Thymus (tissue), 11 donors: ENCODE measurements at regions not wholly inside any gene's neighbourhood (a gene's known extent, or its start where the extent isn't known, plus 50 kb on each side); places are given as distances from the start of the nearest gene placed in this dataset.

Experiments
- DNase-seq, 9 donors: peaks; one replicate each; pipeline ENCODE4 v3.0.0-alpha.2; 2013; ENCODE audit warnings: low spot score in 9 of 9, low read depth in 6 of 9, missing footprints in 1 of 9
- H3K27ac ChIP-seq, 2 donors: one replicate each; pipeline ENCODE4 v1.5.1; 2013; ENCODE audit warnings: control low read depth in 1 of 2, low read depth in 1 of 2, low read length in 1 of 2, mild to moderate bottlenecking in 1 of 2, moderate library complexity in 1 of 2
- H3K27me3 ChIP-seq, 2 donors: one replicate each; pipeline ENCODE4 v1.5.1; 2013; ENCODE audit warnings: low read length in 1 of 2; ENCODE audit not compliant: control insufficient read depth in 2 of 2, insufficient read depth in 1 of 2
- H3K36me3 ChIP-seq, 2 donors: one replicate each; pipeline ENCODE4 v1.5.1; 2013; ENCODE audit warnings: low read length in 1 of 2, mild to moderate bottlenecking in 1 of 2, moderate library complexity in 1 of 2; ENCODE audit not compliant: control insufficient read depth in 2 of 2, insufficient read depth in 2 of 2
- H3K4me1 ChIP-seq, 2 donors: one replicate each; pipeline ENCODE4 v1.5.1; 2013; ENCODE audit warnings: low read length in 2 of 2; ENCODE audit not compliant: control insufficient read depth in 2 of 2, insufficient read depth in 2 of 2
- H3K4me3 ChIP-seq, 2 donors: one replicate each; pipeline ENCODE4 v1.5.1; 2013; ENCODE audit warnings: low read length in 2 of 2, control low read depth in 1 of 2, mild to moderate bottlenecking in 1 of 2
- H3K9me3 ChIP-seq, 2 donors: one replicate each; pipeline ENCODE4 v1.5.1; 2013; ENCODE audit warnings: low read length in 1 of 2, mild to moderate bottlenecking in 1 of 2; ENCODE audit not compliant: control insufficient read depth in 2 of 2, insufficient read depth in 1 of 2
- WGBS: extraction: QIAGEN DNeasy Blood & Tissue Kit; methylation state at CpG from one replicate; pipeline ENCODE4 v1.1.7; 2013; 5-methylcytosine and 5-hydroxymethylcytosine counted together
- donor health status: healthy.

GRCh38 chr2:83085869-83086268 is 1373.2 kb downstream of the SUCLG1 start:
- no peak overlapping the region for H3K27ac ChIP-seq
- H3K27me3 ChIP-seq = no peaks in the 10 kb centered on the region
- no peaks in the 10 kb centered on the region for H3K36me3 ChIP-seq
- H3K4me1 ChIP-seq = no peaks in the 10 kb centered on the region
- H3K9me3 ChIP-seq = no peaks in the 10 kb centered on the region
- H3K4me3 ChIP-seq = no peak overlapping the region
- WGBS = 95% methylated on average over 2 of the region's 2 CpGs
- no peak for DNase-seq

DNA sequence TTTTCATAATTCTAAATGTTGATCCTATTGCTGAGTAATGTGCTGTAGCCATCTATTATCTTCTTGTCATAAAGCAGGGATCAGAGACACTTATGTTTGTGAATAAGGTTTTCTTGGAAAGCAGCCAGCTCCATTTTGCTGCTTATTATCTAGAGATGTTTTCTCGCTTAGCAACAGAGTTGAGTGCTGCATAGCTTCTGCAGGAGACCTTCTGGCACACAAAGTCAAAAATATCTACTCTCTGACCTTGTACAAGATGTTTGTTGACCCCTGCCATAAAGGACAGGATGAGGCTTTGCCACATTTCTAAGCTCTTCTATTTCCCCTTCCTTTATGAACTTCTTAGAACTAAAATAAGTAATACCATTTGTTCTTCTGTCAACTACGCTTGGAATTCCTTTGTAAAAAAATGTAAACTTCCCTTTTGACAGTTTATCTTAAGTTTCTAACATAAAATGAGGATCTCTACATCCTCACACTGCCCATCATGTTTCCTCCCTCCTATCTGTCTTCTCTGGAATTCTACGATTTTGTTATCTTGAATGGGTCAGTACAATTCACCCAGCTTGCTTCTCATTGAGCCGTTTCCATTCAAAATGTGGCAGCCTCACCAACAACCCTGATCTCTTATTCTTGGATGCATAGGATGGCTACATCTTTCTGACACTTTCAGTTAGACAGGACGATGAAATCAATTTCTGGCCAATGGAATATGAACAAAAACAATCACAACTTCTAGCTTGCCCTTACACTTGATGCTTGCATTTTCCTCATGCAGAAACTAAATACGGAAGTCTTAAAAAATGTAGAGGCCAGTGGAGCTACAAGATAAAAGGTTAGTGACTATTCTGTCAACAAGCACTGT is 1377.0 kb downstream of the SUCLG1 start:
- WGBS = 45% methylated on average over 6 of the region's 6 CpGs
- no peaks in the 10 kb centered on the region for H3K27me3 ChIP-seq
- H3K36me3 ChIP-seq = no peaks in the 10 kb centered on the region
- no peak overlapping the region for H3K4me3 ChIP-seq
- no peaks in the 10 kb centered on the region for H3K4me1 ChIP-seq
- no peak for DNase-seq
- no peak overlapping the region for H3K27ac ChIP-seq
- no peaks in the 10 kb centered on the region for H3K9me3 ChIP-seq

GRCh38 chr2:83079007-83079406 is 1380.1 kb downstream of the SUCLG1 start:
- Histone ChIP-seq H3K27ac (no peak overlapping the region), H3K36me3 (no peaks in the 10 kb centered on the region), H3K4me1 (no peaks in the 10 kb centered on the region), H3K27me3 (no peaks in the 10 kb centered on the region), H3K9me3 (no peaks in the 10 kb centered on the region), H3K4me3 (no peak overlapping the region)
- WGBS = 97% methylated on average over 2 of the region's 2 CpGs
- DNase-seq = no peak

- Histone ChIP-seq H3K4me1 (no peaks in the 10 kb centered on the region), H3K4me3 (no peak overlapping the region), H3K36me3 (no peaks in the 10 kb centered on the region), H3K27ac (no peak overlapping the region), H3K9me3 (no peaks in the 10 kb centered on the region), H3K27me3 (no peaks in the 10 kb centered on the region)
- no peak for DNase-seq
Observed at GRCh38 chr2:83072767-83073166, 1386.3 kb downstream of the SUCLG1 start.

GRCh38 chr2:83071914-83072313 is 1387.2 kb downstream of the SUCLG1 start:
- Histone ChIP-seq H3K36me3 (no peaks in the 10 kb centered on the region), H3K4me1 (no peaks in the 10 kb centered on the region), H3K27ac (no peak overlapping the region), H3K4me3 (no peak overlapping the region), H3K27me3 (no peaks in the 10 kb centered on the region), H3K9me3 (no peaks in the 10 kb centered on the region)
- no peak for DNase-seq
- WGBS = 86% methylated on average over 1 of the region's 1 CpG

DNA sequence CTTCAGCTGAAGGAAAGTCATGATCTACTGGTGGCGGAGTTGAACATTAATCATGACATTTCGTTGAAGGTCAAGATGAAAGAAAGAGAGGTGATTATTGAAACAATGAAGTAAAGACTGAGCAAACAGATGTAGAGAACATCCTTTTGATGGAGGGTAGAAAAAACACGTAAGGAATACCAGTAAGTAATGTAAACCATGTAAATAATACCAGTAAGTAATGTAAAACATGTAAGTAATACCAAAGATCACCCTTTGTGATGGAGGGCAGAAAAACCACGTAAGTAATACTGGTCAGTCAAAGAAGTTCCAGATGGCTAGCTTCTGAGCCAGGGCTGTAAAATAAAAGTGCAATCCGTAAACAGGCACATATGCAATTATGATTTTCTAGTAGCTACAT is 1387.7 kb downstream of the SUCLG1 start:
- H3K4me3 ChIP-seq = no peak overlapping the region
- DNase-seq = no peak
- WGBS = 86% methylated on average over 5 of the region's 5 CpGs
- no peaks in the 10 kb centered on the region for H3K27me3 ChIP-seq
- no peak overlapping the region for H3K27ac ChIP-seq
- no peaks in the 10 kb centered on the region for H3K36me3 ChIP-seq
- no peaks in the 10 kb centered on the region for H3K9me3 ChIP-seq
- no peaks in the 10 kb centered on the region for H3K4me1 ChIP-seq

- no peaks in the 10 kb centered on the region for H3K4me1 ChIP-seq
- DNase-seq = no peak
- H3K27me3 ChIP-seq = no peaks in the 10 kb centered on the region
- H3K9me3 ChIP-seq = no peaks in the 10 kb centered on the region
- H3K36me3 ChIP-seq = no peaks in the 10 kb centered on the region
- no peak overlapping the region for H3K27ac ChIP-seq
- no peak overlapping the region for H3K4me3 ChIP-seq
Observed at GRCh38 chr2:83069724-83070123, 1389.4 kb downstream of the SUCLG1 start.

- Histone ChIP-seq H3K27ac (no peak overlapping the region), H3K9me3 (no peaks in the 10 kb centered on the region), H3K27me3 (no peaks in the 10 kb centered on the region), H3K4me3 (no peak overlapping the region), H3K4me1 (no peaks in the 10 kb centered on the region), H3K36me3 (no peaks in the 10 kb centered on the region)
- DNase-seq = no peak
- 84% methylated on average over 1 of the region's 1 CpG for WGBS
Observed at GRCh38 chr2:83068714-83069113, 1390.4 kb downstream of the SUCLG1 start.

GRCh38 chr2:83067947-83068346 is 1391.1 kb downstream of the SUCLG1 start:
- no peak overlapping the region for H3K4me3 ChIP-seq
- H3K9me3 ChIP-seq = no peaks in the 10 kb centered on the region
- no peak for DNase-seq
- 42% methylated on average over 1 of the region's 1 CpG for WGBS
- no peaks in the 10 kb centered on the region for H3K4me1 ChIP-seq
- no peak overlapping the region for H3K27ac ChIP-seq
- no peaks in the 10 kb centered on the region for H3K27me3 ChIP-seq
- no peaks in the 10 kb centered on the region for H3K36me3 ChIP-seq
